ENCODE measurements at regions not wholly inside any gene's neighbourhood (a gene's known extent, or its start where the extent isn't known, plus 50 kb on each side); places are given as distances from the start of the nearest gene placed in this dataset.
"Not testable (repeated sequence)": the region's sequence is repeated elsewhere in the genome, so short reads cannot be mapped to it uniquely, and the experiment has no call there.

DNA sequence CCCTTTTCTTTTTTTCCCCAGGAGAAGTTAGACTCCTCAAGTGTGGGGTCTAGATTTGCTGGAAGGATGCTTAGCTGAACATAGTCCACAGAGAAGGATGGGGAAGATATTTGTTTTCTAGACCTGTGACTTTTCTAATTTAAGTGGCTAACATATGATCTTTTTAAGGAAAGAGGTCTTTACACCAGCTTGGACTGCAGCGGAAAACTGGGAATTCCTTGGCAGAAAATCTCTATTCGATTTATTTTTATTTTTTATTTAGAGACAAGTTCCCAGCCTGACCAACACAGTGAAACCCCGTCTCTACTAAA, 148.4 kb downstream of the MYCN start:
- no peaks in the 10 kb centered on the region for H3K79me2 ChIP-seq (ENCODE audit: insufficient read depth, low read length)
- H3K4me2 ChIP-seq (ENCODE audit: low read depth, low read length, poor library complexity, severe bottlenecking): no peak overlapping the region
- no peaks in the 10 kb centered on the region for H3K4me1 ChIP-seq (ENCODE audit: insufficient read depth, low read length, poor library complexity, severe bottlenecking)
- no peaks in the 10 kb centered on the region for H3K36me3 ChIP-seq (ENCODE audit: insufficient read depth, low read length)
- TF ChIP-seq, protein P1, sequence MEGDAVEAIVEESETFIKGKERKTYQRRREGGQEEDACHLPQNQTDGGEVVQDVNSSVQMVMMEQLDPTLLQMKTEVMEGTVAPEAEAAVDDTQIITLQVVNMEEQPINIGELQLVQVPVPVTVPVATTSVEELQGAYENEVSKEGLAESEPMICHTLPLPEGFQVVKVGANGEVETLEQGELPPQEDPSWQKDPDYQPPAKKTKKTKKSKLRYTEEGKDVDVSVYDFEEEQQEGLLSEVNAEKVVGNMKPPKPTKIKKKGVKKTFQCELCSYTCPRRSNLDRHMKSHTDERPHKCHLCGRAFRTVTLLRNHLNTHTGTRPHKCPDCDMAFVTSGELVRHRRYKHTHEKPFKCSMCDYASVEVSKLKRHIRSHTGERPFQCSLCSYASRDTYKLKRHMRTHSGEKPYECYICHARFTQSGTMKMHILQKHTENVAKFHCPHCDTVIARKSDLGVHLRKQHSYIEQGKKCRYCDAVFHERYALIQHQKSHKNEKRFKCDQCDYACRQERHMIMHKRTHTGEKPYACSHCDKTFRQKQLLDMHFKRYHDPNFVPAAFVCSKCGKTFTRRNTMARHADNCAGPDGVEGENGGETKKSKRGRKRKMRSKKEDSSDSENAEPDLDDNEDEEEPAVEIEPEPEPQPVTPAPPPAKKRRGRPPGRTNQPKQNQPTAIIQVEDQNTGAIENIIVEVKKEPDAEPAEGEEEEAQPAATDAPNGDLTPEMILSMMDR (conservative IDR thresholded peaks at IDR 0.05; ENCODE audit: low read length): no peak
- TF ChIP-seq EZH2phosphoT487 (IDR thresholded peaks at IDR 0.05; ENCODE audit: borderline replicate concordance): no peak
- H3K4me3 ChIP-seq (ENCODE audit: low read length, poor library complexity, severe bottlenecking): no peak overlapping the region
- H2AFZ ChIP-seq (ENCODE audit: low read length): no peak overlapping the region
- no peaks in the 10 kb centered on the region for H3K9me3 ChIP-seq (ENCODE audit: insufficient read depth, low read depth, low read length)
- H3K27me3 ChIP-seq (ENCODE audit: insufficient read depth, low read length, poor library complexity, severe bottlenecking): no peaks in the 10 kb centered on the region
- no peaks in the 10 kb centered on the region for H3F3A ChIP-seq (ENCODE audit: low read depth)
- H3K9ac ChIP-seq (ENCODE audit: low read depth, low read length, poor library complexity, severe bottlenecking): no peak overlapping the region
- no peaks in the 10 kb centered on the region for H3K9me2 ChIP-seq (replicated peaks; ENCODE audit: low read depth, low read length)
- H4K20me1 ChIP-seq (ENCODE audit: insufficient read depth, low read length, poor library complexity, severe bottlenecking): no peaks in the 10 kb centered on the region

DNA sequence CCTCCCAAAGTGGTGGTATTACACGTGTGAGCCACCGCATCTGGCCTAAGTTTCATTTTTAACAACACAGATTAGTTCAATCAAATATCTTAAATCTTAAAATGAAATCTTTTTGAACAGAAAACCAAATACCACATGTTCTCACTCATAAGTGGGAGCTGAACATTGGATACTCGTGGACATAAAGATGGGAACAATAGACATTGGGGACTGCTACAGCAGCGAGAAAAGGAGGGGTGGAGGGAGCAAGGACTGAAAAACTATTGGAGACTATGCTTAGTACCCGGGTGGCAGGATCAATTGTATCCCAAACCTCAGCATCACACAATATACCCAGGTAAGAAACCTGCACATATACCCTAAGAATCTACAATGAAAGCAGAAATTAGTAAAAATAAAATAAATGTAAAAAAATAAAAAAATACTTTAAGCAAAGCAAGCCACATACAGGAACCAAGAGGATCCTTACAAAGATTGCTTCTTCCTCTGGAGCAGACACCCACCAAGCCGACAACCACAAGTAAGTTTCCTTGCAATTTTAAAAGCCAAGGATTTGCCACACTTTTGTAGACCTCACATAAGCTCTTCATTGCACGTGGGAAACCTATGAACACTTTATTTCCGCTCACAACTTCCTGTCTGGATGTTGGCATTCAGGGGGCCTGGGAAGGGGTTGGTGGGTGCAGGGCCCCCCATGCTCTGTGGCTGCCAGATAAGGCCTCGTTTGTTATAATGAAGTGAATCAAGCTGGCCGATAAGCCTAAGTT, 147.9 kb downstream of the MYCN start:
- no peaks in the 10 kb centered on the region for H3K9me3 ChIP-seq (ENCODE audit: insufficient read depth, low read depth, low read length)
- no peaks in the 10 kb centered on the region for H3K4me1 ChIP-seq (ENCODE audit: insufficient read depth, low read length, poor library complexity, severe bottlenecking)
- no peak overlapping the region for H2AFZ ChIP-seq (ENCODE audit: low read length)

DNA sequence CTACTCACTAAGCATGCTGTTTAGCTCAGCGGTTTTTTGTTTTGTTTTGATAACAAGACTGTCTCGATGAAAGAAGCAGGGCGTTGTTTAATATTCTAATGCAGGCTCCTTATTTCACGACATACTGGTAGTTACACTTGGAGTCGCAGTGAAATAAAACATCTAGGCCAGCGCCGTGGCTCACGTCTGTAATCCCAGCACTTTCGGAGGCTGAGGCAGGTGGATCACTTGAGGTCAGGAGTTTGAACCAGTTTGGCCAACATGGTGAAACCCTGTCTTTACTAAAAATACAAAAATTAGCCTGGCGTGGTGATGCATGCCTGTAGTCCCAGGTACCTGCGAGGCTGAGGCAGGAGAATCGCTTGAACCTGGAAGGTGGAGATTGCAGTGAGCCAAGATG, 145.8 kb downstream of the MYCN start:
- H3K4me3 ChIP-seq (ENCODE audit: low read length, poor library complexity, severe bottlenecking); H3K36me3 ChIP-seq (ENCODE audit: insufficient read depth, low read length); H3K9me2 ChIP-seq (replicated peaks; ENCODE audit: low read depth, low read length); H2AFZ ChIP-seq (ENCODE audit: low read length); H3K79me2 ChIP-seq (ENCODE audit: insufficient read depth, low read length); H4K20me1 ChIP-seq (ENCODE audit: insufficient read depth, low read length, poor library complexity, severe bottlenecking); H3K4me2 ChIP-seq (ENCODE audit: low read depth, low read length, poor library complexity, severe bottlenecking); H3K9ac ChIP-seq (ENCODE audit: low read depth, low read length, poor library complexity, severe bottlenecking); H3K27me3 ChIP-seq (ENCODE audit: insufficient read depth, low read length, poor library complexity, severe bottlenecking); H3F3A ChIP-seq (ENCODE audit: low read depth); H3K9me3 ChIP-seq (ENCODE audit: insufficient read depth, low read depth, low read length); H3K4me1 ChIP-seq (ENCODE audit: insufficient read depth, low read length, poor library complexity, severe bottlenecking): not testable (repeated sequence)

More for the DNA sequence above, 147.9 kb downstream of the MYCN start:
- no peak overlapping the region for H3K4me2 ChIP-seq (ENCODE audit: low read depth, low read length, poor library complexity, severe bottlenecking)
- H3K9me2 ChIP-seq (replicated peaks; ENCODE audit: low read depth, low read length): no peaks in the 10 kb centered on the region
- no peak overlapping the region for H3K4me3 ChIP-seq (ENCODE audit: low read length, poor library complexity, severe bottlenecking)
- H4K20me1 ChIP-seq (ENCODE audit: insufficient read depth, low read length, poor library complexity, severe bottlenecking): no peaks in the 10 kb centered on the region
- H3K36me3 ChIP-seq (ENCODE audit: insufficient read depth, low read length): no peaks in the 10 kb centered on the region
- no peaks in the 10 kb centered on the region for H3F3A ChIP-seq (ENCODE audit: low read depth)
- no peaks in the 10 kb centered on the region for H3K27me3 ChIP-seq (ENCODE audit: insufficient read depth, low read length, poor library complexity, severe bottlenecking)
- no peak overlapping the region for H3K9ac ChIP-seq (ENCODE audit: low read depth, low read length, poor library complexity, severe bottlenecking)
- H3K79me2 ChIP-seq (ENCODE audit: insufficient read depth, low read length): no peaks in the 10 kb centered on the region
- TF ChIP-seq, protein P1 (conservative IDR thresholded peaks at IDR 0.05; ENCODE audit: low read length): no peak
- TF ChIP-seq EZH2phosphoT487 (IDR thresholded peaks at IDR 0.05; ENCODE audit: borderline replicate concordance): no peak

DNA sequence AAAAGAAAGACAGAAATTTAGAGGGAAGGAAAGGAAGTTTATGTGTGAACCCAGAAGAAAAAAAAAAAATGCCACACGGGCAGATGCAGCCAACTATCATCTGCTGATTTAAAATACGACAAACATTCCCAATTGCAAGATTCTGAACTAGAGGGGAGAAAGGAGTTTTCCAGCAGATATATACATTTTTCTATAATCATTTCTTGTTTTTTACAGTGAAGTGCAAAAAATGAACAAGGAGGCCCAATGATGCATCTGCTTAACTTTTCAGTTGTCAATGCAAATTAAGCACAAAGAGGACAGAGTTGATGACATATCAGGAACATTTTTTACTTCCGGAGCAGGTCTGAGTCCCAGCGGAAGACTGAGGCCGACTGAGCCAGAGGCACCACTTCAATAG, 144.7 kb downstream of the MYCN start:
- Histone ChIP-seq H4K20me1 (ENCODE audit: insufficient read depth, low read length, poor library complexity, severe bottlenecking) (no peaks in the 10 kb centered on the region), H3K9ac (ENCODE audit: low read depth, low read length, poor library complexity, severe bottlenecking) (no peak overlapping the region), H3K9me3 (ENCODE audit: insufficient read depth, low read depth, low read length) (no peaks in the 10 kb centered on the region), H3K27me3 (ENCODE audit: insufficient read depth, low read length, poor library complexity, severe bottlenecking) (no peaks in the 10 kb centered on the region), H3K36me3 (ENCODE audit: insufficient read depth, low read length) (no peaks in the 10 kb centered on the region), H3K4me3 (ENCODE audit: low read length, poor library complexity, severe bottlenecking) (no peak overlapping the region), H2AFZ (ENCODE audit: low read length) (no peak overlapping the region), H3K4me2 (ENCODE audit: low read depth, low read length, poor library complexity, severe bottlenecking) (no peak overlapping the region), H3K4me1 (ENCODE audit: insufficient read depth, low read length, poor library complexity, severe bottlenecking) (no peaks in the 10 kb centered on the region), H3F3A (ENCODE audit: low read depth) (no peaks in the 10 kb centered on the region), H3K9me2 (replicated peaks; ENCODE audit: low read depth, low read length) (no peaks in the 10 kb centered on the region), H3K79me2 (ENCODE audit: insufficient read depth, low read length) (no peaks in the 10 kb centered on the region)
- TF ChIP-seq EZH2phosphoT487 (IDR thresholded peaks at IDR 0.05; ENCODE audit: borderline replicate concordance): no peak
- TF ChIP-seq, protein P1 (conservative IDR thresholded peaks at IDR 0.05; ENCODE audit: low read length): no peak
